ENCODE measurements at regions not wholly inside any gene's neighbourhood (a gene's known extent, or its start where the extent isn't known, plus 50 kb on each side); places are given as distances from the start of the nearest gene placed in this dataset.

DNA sequence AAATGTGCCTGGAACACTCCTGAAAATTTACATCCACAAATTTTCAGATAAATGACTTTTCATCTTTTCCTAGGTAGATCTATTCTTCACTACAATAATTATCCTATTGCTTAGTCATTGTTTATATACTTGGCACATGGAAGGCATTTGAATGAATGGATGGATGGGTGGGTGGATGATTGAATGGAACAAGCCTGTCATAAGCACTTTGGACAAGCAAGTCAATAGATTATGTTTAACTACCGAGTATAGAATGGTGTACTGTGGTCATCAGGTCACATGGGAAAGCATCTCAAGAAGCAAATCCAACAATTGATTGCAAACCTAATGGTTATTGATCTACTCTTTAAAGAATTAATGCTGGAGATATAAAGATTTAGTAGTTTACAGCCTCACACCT, 114.4 kb upstream of the DMRTA1 start:
- H3K4me1 ChIP-seq = no peaks in the 10 kb centered on the region
- no peak overlapping the region for H3K27ac ChIP-seq
- DNase-seq (no peak), ATAC-seq (no peak)
- no peaks in the 10 kb centered on the region for H3K36me3 ChIP-seq
- H3K4me3 ChIP-seq = no peak overlapping the region
- no peak for TF ChIP-seq CTCF (IDR thresholded peaks at IDR 0.05)
- no peaks in the 10 kb centered on the region for H3K27me3 ChIP-seq (ENCODE audit: low read depth)
- no peaks in the 10 kb centered on the region for H3K9me3 ChIP-seq
- intact Hi-C loops (cut with DNase I) = no loop called here

- H3K4me1 ChIP-seq = no peaks in the 10 kb centered on the region
- DNase-seq (no peak), ATAC-seq (no peak)
- no peak overlapping the region for H3K4me3 ChIP-seq
- intact Hi-C loops (cut with DNase I) = no loop called here
- TF ChIP-seq CTCF (IDR thresholded peaks at IDR 0.05) = no peak
- no peak overlapping the region for H3K27ac ChIP-seq
- no peaks in the 10 kb centered on the region for H3K36me3 ChIP-seq
- H3K9me3 ChIP-seq = no peaks in the 10 kb centered on the region
- no peaks in the 10 kb centered on the region for H3K27me3 ChIP-seq (ENCODE audit: low read depth)
Measured at GRCh38 chr9:22337261-22337660, 109.4 kb upstream of the DMRTA1 start.

DNA sequence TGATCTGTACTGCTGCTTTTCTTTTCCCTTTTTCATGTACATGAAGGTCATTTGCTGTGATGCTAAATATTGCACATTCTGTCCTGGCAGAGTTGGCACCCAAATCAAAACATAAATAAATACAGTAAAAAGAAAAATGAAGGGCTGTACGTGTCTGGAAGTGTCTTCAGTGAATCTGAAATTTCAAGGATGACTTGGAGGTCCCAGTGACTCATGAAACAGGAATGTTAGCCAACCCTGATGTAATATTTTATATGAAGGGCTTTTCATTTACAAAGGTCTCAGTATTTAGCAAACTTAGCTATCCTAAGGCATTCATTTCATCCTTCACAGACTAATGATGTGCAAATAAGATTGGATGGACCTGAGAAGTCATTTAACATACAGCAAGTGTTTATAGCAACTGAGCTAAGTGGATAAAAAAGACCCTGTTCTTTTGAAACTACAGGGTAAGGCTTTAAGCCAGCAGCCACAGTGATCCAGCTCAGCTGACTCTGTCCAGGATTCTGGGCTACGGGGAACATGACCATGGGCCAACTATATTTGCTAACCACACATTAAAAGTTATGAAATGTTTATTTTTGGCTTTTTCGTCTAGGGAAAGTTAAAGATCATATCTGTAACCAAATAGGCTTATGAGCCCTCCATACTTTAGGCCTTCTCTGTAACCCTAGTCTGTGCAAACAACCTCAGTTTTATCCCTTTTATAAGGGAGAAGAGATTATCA, 104.0 kb upstream of the DMRTA1 start:
- no peak overlapping the region for H3K27ac ChIP-seq
- H3K4me3 ChIP-seq = no peak overlapping the region
- intact Hi-C loops (cut with DNase I) = no loop called here
- DNase-seq = no peak
- TF ChIP-seq CTCF (IDR thresholded peaks at IDR 0.05) = no peak
- ATAC-seq = no peak
- no peaks in the 10 kb centered on the region for H3K9me3 ChIP-seq
- H3K36me3 ChIP-seq = no peaks in the 10 kb centered on the region
- H3K4me1 ChIP-seq = no peaks in the 10 kb centered on the region
- H3K27me3 ChIP-seq (ENCODE audit: low read depth) = no peaks in the 10 kb centered on the region

DNA sequence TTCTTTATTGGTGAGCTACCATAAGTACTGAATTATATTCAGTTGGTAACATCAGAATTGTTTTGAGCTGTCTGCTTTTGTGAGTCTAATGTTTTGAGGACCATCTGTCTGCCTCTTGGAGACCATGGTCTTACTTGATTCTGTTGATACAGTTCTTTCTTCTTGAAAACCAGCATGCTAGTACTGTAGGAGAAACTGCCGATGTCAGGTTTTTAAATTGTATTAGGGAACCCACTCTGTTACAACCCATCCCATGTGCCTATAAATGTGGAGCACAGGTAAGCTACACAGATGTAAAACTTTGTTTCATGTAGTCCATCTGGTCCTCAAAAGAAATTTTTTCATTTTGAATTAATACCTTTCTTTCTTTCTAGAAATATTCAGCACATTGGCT, 103.4 kb upstream of the DMRTA1 start:
- no peaks in the 10 kb centered on the region for H3K27me3 ChIP-seq (ENCODE audit: low read depth)
- H3K9me3 ChIP-seq = no peaks in the 10 kb centered on the region
- no peak for TF ChIP-seq CTCF (IDR thresholded peaks at IDR 0.05)
- H3K4me1 ChIP-seq = no peaks in the 10 kb centered on the region
- intact Hi-C loops (cut with DNase I) = no loop called here
- no peaks in the 10 kb centered on the region for H3K36me3 ChIP-seq
- ATAC-seq (no peak), DNase-seq (no peak)
- H3K4me3 ChIP-seq = no peak overlapping the region
- no peak overlapping the region for H3K27ac ChIP-seq

GRCh38 chr9:22354699-22355384, 91.8 kb upstream of the DMRTA1 start:
- H3K9me3 ChIP-seq = no peaks in the 10 kb centered on the region
- ATAC-seq = no peak
- H3K4me3 ChIP-seq = no peak overlapping the region
- no peak for DNase-seq
- H3K27me3 ChIP-seq (ENCODE audit: low read depth) = no peaks in the 10 kb centered on the region
- no peak overlapping the region for H3K27ac ChIP-seq
- no peaks in the 10 kb centered on the region for H3K4me1 ChIP-seq
- H3K36me3 ChIP-seq = no peaks in the 10 kb centered on the region
- no peak for TF ChIP-seq CTCF (IDR thresholded peaks at IDR 0.05)
- intact Hi-C loops (cut with DNase I) = no loop called here
